H1 (cell line): ENCODE measurements at regions not wholly inside any gene's neighbourhood (a gene's known extent, or its start where the extent isn't known, plus 50 kb on each side); places are given as distances from the start of the nearest gene placed in this dataset.

Experiments
- YY1 ChIP-seq: IDR thresholded peaks from 2 replicates; pipeline ENCODE4 v1.6.1; 2011; ENCODE audit warnings: low read depth, mild to moderate bottlenecking, low read length

DNA sequence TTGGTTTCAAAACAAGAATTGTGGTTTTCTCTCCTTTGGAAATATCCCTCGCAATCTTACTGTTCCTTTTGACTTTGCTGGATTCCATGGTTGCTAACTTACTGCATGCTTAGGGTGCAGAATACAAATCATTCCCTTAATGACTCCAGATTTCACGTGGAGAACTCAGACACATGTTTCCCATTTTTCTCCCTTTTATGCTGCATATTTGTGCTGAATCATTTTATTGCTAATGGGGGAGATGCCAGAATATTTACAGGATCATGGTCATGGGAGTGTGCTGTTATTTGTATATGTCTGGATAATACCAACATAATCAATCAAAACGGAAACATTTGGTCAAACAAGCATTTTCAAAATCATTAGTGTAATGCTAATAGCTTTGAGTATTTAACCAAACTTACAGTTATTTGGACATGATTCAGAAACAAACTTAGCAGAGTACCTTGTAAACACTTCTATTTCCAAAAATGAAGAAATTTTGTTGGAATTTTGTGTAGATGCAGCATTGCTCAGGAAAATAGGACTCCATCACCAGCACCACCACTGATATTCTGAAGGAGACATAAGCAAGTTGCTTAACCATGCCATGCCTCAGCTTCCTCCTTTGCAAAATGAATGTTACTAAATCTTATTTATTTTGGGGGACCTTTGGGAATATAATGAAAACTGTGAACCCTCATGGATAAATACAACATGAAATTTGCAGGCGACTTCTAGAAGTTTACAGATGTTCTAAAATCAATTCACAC lies 122.5 kb upstream of the RND3 start (continued):
- TF ChIP-seq YY1 = no peak
- TF ChIP-seq, all 59 proteins: peak for 0
